ENCODE measurements at regions not wholly inside any gene's neighbourhood (a gene's known extent, or its start where the extent isn't known, plus 50 kb on each side); places are given as distances from the start of the nearest gene placed in this dataset.
"Not testable (repeated sequence)": the region's sequence is repeated elsewhere in the genome, so short reads cannot be mapped to it uniquely, and the experiment has no call there.

DNA sequence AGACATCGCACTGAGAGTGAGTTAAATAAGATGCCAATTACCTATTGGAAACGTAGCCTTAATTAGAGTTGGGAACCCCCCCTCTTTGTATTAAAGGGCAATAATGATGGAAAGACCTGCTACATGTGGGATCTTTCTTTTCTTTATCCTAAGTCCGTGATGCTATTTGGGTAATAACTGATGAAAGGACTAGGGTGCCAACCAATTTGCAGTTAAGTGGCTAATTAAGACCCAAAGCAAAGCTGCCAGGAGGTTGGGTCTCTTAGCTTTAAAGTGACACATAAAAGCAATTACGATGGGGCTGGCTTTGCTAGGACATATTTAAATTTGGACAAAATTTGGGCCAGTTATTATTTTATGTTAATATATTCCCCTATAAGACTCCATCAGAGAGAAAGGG, 728.8 kb downstream of the NR2F1-AS1 start:
- DNase-seq: no peak

DNA sequence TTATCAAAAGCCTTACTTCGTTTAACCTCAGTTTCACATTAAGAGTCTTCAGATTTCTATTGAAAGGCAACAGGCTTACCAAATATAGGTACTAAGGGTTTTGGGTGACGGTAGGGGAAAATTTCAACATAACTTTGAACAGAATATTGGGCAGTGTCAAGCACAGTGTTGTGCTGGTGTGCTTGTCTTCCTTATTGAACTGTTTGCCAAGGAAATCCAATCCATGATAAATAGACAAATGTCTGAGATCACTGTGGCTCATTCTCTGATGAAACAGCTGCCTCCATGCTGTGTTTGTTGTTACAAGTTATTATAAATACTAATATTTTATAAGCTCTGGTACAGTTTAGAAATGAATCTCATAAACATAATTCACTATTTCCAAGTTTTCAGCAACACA, 730.1 kb downstream of the NR2F1-AS1 start:
- no peak for DNase-seq

GRCh38 chr5:92849756-92850155, 731.3 kb downstream of the NR2F1-AS1 start:
- DNase-seq: no peak

DNA sequence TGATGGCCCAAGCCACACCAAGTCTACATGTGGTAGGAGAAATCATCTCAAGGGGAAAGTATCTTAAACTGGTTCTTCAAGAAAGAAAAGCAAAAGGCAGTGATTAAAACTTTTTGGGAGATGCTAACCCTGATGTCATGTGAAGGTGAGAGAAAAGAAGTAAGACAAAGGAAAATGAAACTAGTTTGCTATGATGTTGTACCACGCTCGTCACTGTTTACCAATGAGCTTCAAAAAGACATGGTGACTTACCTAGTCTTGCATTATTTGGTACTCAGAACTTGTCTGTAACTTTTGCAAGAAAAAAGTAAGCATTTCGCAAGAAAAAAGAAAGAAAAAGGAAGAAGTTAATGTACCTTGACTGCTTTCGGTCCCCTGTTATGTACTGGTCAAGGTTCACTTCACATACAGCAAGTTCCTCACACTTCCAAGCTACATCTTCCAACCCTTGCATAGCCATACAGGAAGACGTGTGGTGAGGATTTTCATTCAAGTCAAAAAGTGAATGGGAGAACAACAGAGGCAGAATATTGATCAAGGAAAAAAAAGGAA, 739.3 kb downstream of the NR2F1-AS1 start:
- DNase-seq: no peak

- no peak for DNase-seq
Measured at GRCh38 chr5:92838253-92838652, 742.8 kb downstream of the NR2F1-AS1 start.

DNA sequence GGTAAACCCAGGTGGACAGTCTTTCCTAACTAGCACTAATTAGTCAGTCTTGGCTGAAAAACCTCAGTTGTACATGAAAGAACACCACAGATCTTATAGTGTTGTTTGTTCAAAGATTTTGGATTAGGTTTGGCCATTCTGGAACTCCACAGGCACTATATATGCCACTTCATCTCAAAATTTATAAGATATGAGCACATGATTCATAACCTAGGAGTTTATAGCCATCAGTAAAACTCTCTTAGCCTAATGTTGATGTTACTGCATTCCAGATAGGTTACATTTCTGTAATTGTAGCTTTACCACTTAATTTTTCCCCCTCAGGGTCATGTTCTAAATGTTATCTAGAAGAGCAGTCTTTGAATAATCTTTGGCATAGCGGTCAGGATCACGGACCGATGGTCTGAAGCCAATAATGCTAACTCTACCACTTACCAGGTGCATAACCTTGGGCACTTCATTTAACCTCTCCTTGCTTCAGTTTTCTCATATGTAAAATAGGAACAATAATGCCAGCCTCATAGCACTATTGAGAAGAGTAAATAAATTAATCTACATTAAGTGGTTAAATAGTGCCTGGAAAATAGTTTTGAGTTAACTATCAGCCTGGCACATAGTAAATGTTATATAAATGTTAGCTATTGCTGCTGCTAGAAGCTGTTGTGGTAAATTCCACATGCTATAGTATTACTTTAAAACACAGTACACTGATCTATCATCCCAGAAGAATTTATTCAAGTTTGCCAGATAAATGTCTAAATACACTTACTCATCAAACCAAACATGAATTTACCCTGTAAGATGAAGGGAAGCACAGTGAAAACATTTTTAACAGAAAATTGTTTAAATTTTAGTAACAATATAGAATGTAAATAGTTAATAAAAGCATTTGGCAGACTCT, 743.9 kb downstream of the NR2F1-AS1 start:
- no peak for DNase-seq

DNA sequence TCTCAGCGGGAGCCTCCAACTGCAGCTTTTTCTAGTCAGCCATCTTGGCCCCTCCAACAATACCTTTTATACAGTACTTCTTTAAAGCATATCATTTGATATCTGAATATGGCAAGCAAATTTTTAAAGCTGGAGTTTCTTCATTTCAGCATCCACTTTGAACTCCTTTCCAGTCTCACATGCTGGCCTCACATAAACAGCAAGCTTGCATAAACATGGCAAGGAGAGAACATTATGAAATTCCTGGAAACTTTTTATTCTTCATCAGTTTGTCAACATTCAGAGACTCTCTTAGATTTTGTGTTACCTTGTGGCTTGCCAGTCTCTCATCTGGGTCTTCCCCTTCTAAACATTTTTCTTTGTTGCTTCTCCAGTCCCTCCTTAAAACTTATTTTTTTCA, 745.3 kb downstream of the NR2F1-AS1 start:
- DNase-seq: no peak

GRCh38 chr5:92823551-92823950, 757.5 kb downstream of the NR2F1-AS1 start:
- DNase-seq: not testable (repeated sequence)

DNA sequence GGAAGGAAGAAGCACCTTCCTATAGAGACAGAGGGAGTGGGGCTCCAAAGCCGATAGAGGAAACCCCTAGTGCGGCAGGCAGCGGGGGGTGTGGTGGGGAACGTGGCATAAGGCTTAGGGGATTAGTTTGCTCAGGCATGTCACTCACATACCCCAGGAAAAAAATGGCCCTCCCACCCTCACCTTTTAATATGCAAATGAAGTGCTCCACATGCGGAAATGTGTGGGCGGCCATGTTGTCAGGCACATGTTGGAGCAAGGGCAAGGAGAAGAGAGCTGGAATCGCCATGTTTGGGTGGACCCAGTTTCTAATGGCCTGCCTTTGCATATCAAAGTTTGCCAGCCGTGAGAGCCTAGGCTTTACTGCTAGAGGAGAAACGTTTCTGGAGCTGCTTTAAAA, 758.8 kb downstream of the NR2F1-AS1 start:
- DNase-seq: no peak

DNA sequence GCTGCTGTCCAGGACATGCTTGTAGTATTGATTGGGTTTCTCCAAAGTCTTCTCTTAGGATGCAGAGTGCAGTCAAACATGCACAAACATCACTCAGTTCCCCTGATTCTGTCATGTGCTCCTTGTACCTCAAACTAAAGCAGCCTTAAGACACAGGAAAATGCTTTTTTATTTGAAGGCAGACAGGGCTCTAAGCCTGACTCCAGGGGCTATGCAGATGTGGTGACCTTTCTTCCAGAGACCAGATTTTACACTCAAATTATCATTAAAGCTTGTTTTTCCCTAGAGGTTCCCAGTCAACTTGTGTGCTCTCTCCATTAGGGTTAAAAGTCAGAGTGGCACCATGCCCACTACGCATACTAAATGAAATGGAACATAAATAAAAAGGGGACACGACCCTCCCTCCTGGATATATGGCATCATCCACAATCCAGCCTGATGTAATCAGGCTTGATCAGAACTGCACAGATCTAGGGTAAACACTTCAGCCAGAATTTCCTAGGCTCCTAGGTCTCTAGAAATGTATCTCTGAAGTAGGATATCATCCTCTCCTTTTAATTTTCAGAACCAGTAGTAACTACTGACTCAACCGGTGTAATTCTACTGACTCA, 771.1 kb downstream of the NR2F1-AS1 start:
- DNase-seq: no peak

DNA sequence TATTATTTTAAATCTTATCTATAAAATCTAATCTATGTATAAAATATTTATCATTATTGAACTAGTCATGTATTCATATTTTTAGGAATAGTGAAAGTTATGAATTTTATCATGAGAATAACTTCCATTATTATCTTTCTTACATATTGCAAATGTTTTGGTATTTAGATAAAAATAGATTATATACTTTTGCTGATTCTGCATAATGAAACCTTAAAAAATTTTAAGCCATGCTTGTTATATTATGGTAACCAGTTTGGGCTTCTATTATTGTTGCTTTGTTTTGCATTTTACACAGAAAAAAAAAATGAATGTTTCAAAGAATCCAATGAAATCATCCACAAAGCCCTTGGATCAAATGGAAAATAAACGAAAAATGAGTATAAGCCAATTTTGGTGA, 772.5 kb downstream of the NR2F1-AS1 start:
- no peak for DNase-seq

DNA sequence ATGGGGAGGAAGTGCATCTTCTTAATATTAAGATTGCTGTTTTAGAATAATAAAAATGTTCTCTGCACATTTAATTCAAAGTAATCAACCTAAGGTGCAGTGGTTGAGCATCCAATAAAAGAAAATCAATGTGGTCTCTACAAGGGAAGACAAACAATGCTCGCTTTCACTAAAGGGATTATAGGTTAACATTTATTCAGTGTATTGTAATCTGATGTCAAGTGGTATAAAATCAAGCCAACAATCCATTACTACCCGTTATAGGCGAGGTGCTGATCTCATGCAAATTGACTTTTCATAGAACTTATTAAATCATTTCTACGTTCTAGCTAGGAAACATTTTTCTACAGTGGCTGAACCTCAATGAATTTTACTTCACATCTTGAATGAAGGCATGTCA, 773.9 kb downstream of the NR2F1-AS1 start:
- DNase-seq: no peak

DNA sequence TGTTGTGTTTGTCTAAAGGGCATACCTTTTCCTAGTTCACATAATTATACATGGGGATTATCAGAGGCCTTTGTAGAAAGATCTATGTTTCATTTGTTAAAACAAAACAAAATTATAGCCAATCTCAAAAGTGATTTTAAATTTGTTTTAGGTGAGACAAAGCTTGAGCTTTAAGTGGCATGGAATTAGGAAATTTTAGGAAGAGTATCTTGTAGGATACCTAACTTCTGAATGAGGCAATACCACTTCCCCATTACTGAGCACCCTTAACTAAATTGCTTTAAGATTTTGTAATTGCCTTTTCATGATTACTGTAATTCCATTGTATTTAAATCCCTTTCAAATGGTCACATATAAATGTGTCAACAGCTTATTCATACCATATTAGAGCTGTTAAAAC, 775.6 kb downstream of the NR2F1-AS1 start:
- DNase-seq: no peak

- no peak for DNase-seq
Measured at GRCh38 chr5:92801911-92802310, 779.1 kb downstream of the NR2F1-AS1 start.

GRCh38 chr5:92800365-92800764, 780.7 kb downstream of the NR2F1-AS1 start:
- DNase-seq: no peak

GRCh38 chr5:92795633-92796032, 785.4 kb downstream of the NR2F1-AS1 start:
- DNase-seq: no peak

GRCh38 chr5:92780057-92780456, 801.0 kb downstream of the NR2F1-AS1 start:
- DNase-seq: no peak

DNA sequence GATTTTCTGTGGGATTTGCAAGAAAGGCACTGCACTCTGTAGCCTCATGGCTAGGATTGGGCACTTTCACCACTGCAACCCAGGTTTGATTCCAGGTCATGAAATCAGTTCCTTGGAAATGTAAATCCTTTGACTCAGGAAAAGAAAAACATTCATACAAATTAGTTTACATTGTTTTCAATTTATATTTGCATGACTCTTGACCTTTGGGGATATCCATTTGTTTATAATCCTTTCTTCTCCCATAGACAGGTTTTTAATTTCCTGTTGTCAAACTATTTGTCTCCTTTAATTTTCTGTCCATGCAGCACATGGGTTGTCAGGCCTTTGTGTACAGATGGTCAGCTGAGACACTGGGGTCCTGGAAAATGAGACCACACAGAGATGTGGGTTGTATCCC, 801.5 kb downstream of the NR2F1-AS1 start:
- no peak for DNase-seq

GRCh38 chr5:92778261-92778660, 802.8 kb downstream of the NR2F1-AS1 start:
- no peak for DNase-seq

DNA sequence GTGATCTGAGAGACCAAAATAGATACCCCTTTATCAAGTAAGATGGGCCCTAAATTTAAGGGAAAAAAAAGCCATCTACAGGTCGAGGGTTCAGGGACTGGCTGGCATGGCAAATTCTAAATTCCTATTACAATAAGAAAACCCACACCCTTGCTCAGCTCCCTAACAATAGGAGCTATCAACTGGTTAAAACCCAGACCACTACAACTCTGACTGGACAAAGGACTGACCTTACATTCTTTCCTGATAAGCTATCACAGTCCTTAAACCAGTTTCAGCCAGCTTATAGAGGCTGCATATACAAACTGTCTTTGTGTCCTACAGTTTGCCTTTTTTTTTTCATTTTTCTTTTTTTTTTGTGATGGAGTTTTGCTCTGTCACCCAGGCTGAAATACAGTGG, 803.6 kb downstream of the NR2F1-AS1 start:
- DNase-seq: no peak

DNA sequence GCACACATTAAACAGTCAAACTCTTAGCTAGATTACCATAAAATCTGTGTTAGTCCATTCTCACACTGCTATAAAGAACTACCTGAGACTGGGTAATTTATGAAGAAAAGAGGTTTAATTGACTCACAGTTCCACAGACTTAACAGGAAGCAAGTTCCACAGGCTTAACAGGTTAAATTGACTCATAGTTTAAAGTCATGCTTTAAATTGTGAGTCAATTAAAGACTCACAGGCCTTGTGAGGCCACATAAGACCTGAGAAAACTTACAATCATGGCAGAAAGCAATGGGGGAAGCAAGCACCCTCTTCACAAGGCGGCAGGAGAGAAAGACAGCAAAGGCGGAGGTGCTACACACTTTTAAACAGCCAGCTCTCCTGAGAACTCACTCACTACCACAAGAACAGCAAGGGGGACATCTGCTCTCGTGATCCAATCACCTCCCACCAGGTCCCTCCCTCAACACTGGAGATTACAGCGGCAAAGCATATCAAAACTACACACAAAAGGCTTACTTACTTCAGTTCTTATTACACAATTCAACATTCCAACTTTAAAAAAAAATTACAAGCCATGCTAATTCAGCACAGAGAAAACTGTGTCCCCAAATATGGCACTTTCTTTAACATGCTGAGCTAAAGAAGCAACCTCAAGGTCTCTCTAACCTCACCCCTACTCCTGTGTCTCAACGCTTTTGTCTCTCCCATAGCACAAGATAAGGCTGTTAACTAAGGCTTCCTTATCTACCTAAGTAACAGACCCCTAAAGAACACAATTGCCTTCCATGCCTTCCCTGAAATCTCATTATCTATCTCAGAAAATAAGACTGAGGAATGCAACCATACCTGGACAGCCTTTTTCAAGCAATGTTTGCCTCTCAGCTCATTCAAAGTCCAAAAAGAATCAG, 805.1 kb downstream of the NR2F1-AS1 start:
- no peak for DNase-seq

GRCh38 chr5:92769978-92770377, 811.0 kb downstream of the NR2F1-AS1 start:
- DNase-seq: no peak

DNA sequence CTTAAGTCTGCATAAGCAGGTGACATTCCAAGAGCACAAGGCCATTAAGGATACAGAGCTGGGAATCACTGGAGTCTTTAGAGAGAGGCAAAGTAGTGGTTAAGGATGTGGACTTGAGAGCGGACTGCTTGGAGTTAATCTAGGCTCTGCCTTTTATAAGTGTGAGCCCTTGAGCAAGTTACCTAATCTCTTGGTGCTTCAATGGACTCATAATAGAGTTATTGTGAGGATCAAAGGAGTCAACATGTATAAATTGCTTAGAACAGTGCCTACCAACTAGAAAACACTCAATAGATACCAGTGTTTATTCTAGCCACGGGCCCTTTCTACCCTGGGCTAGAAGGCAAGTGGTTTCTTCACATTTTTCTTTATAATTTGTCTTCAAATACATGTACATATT, 819.4 kb downstream of the NR2F1-AS1 start:
- no peak for DNase-seq
